Smooth muscle cell (in vitro differentiated cells): ENCODE measurements at regions not wholly inside any gene's neighbourhood (a gene's known extent, or its start where the extent isn't known, plus 50 kb on each side); places are given as distances from the start of the nearest gene placed in this dataset.

Experiments
- DNase-seq: peaks from one replicate; lab custom pipeline; 2025; ENCODE audit not compliant: unreplicated experiment; lab: John Stamatoyannopoulos, UW
- H2AFZ ChIP-seq: fragments of 200-600 bp; sonication (generic); 2 replicates; pipeline ENCODE4 v1.6.0; 2016; ENCODE audit warnings: antibody characterized with exemption, low read depth, mild to moderate bottlenecking
- H3F3A ChIP-seq: fragments of 200-600 bp; sonication (generic); 2 replicates; pipeline ENCODE4 v1.6.0; 2017; ENCODE audit warnings: antibody characterized with exemption, low read depth
- H3K27ac ChIP-seq: fragments of 200-600 bp; sonication (generic); 2 replicates; pipeline ENCODE4 v1.5.1; 2016; ENCODE audit warnings: low read depth, mild to moderate bottlenecking
- H3K27me3 ChIP-seq: fragments of 200-600 bp; sonication (generic); 2 replicates; pipeline ENCODE4 v1.6.1; 2016; ENCODE audit warnings: low read depth, mild to moderate bottlenecking
- H3K36me3 ChIP-seq: fragments of 200-600 bp; sonication (generic); 2 replicates; pipeline ENCODE4 v1.5.1; 2016; ENCODE audit warnings: low read depth
- H3K4me1 ChIP-seq: fragments of 200-600 bp; sonication (generic); 2 replicates; pipeline ENCODE4 v1.5.1; 2016; ENCODE audit warnings: low read depth
- H3K4me2 ChIP-seq: fragments of 200-600 bp; sonication (generic); 2 replicates; pipeline ENCODE4 v1.6.0; 2016; ENCODE audit warnings: mild to moderate bottlenecking
- H3K4me3 ChIP-seq: fragments of 200-600 bp; sonication (generic); 2 replicates; pipeline ENCODE4 v1.5.1; 2016; ENCODE audit warnings: mild to moderate bottlenecking
- H3K79me2 ChIP-seq: fragments of 200-600 bp; sonication (generic); 2 replicates; pipeline ENCODE4 v1.6.0; 2016; ENCODE audit warnings: low read depth, mild to moderate bottlenecking
- H3K9ac ChIP-seq: fragments of 200-600 bp; sonication (generic); 2 replicates; pipeline ENCODE4 v1.6.0; 2016; ENCODE audit warnings: low read depth
- H3K9me3 ChIP-seq: fragments of 200-600 bp; sonication (generic); replicated peaks from 2 replicates; pipeline ENCODE4 v1.5.1; 2016; ENCODE audit warnings: low read depth
- H4K20me1 ChIP-seq: fragments of 200-600 bp; sonication (generic); 2 replicates; pipeline ENCODE4 v1.6.0; 2016; ENCODE audit warnings: low read depth
- CTCF ChIP-seq: fragments of 200-600 bp; sonication (generic); IDR thresholded peaks from 2 replicates; pipeline ENCODE4 v1.5.1; 2017; ENCODE audit warnings: borderline replicate concordance, mild to moderate bottlenecking, antibody characterized with exemption; ENCODE audit not compliant: insufficient read depth, poor library complexity, severe bottlenecking
- WGBS: methylation state at CpG from one replicate; pipeline ENCODE4 v1.1.7; 2016; ENCODE audit warnings: low lambda C conversion rate; 5-methylcytosine and 5-hydroxymethylcytosine counted together

DNA sequence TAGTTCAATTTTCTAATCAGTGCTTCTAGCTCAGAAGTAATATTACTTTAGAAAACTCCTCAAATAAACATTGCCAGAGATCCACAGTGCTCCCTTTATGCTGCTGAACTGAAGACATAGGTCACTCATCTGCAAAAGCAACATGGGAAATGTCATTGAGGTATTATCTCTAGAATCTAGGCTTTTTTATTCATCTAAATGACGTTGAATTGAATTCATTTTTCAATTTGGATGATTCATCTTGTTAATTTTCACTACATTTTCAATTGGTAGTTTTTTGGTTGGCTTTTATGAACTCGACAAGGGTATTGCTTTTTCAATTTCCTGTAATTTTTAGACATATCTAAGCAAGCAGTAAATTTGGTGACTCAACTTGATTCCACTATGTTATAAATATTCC is 275.4 kb downstream of the NFKBIZ start:
- H3K4me2 ChIP-seq = no peak overlapping the region

GRCh38 chr3:102125197-102125993 is 276.1 kb downstream of the NFKBIZ start:
- H3K4me3 ChIP-seq = no peak overlapping the region
- H3K79me2 ChIP-seq = no peaks in the 10 kb centered on the region
- H3K9ac ChIP-seq = no peak overlapping the region
- no peak overlapping the region for H3K4me2 ChIP-seq
- peaks cover 4% of the 10 kb centered on the region for H3K9me3 ChIP-seq
- no peaks in the 10 kb centered on the region for H3K27me3 ChIP-seq
- no peak for TF ChIP-seq CTCF
- H2AFZ ChIP-seq = no peak overlapping the region
- peaks cover 5% of the 10 kb centered on the region for H3K36me3 ChIP-seq
- no peak for DNase-seq
- H3F3A ChIP-seq = no peaks in the 10 kb centered on the region
- peaks cover 4% of the 10 kb centered on the region for H3K4me1 ChIP-seq
- 79% methylated on average over 5 of the region's 5 CpGs for WGBS
- no peaks in the 10 kb centered on the region for H4K20me1 ChIP-seq
- no peak overlapping the region for H3K27ac ChIP-seq

More for the DNA sequence above, 275.4 kb downstream of the NFKBIZ start:
- Histone ChIP-seq H3K36me3 (peaks cover 5% of the 10 kb centered on the region), H4K20me1 (no peaks in the 10 kb centered on the region), H3F3A (no peaks in the 10 kb centered on the region), H3K27me3 (no peaks in the 10 kb centered on the region), H3K4me1 (no peaks in the 10 kb centered on the region), H3K4me3 (no peak overlapping the region), H3K9ac (no peak overlapping the region), H3K79me2 (no peaks in the 10 kb centered on the region), H3K27ac (no peak overlapping the region), H2AFZ (no peak overlapping the region), H3K9me3 (peaks cover 4% of the 10 kb centered on the region)
- WGBS = 81% methylated on average over 2 of the region's 2 CpGs
- DNase-seq = no peak
- TF ChIP-seq CTCF = no peak

DNA sequence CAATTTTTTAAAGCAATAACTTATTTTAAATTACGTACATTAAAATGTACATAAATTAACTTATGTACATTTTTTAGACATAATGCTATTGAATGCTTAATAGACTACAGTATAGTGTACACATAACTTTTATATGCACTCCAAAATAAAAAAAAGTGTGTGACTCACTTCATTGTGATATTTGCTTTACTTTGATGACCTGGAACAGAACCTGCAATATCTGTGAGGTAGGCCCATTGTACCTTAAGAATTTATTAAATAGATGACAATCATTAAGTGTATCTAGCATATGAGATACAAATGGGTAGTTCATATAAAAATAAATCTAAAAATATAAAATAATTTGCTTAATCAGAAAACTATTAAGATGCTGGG is 276.7 kb downstream of the NFKBIZ start:
- Histone ChIP-seq H3K9me3 (peaks cover 4% of the 10 kb centered on the region), H3F3A (no peaks in the 10 kb centered on the region), H3K27me3 (no peaks in the 10 kb centered on the region), H3K27ac (no peak overlapping the region), H3K4me2 (no peak overlapping the region), H2AFZ (no peak overlapping the region), H3K79me2 (no peaks in the 10 kb centered on the region), H4K20me1 (no peaks in the 10 kb centered on the region), H3K4me3 (no peak overlapping the region), H3K4me1 (peaks cover 5% of the 10 kb centered on the region), H3K9ac (no peak overlapping the region), H3K36me3 (peaks cover 5% of the 10 kb centered on the region)
- WGBS = 94% methylated on average over 1 of the region's 1 CpG
- DNase-seq = no peak
- no peak for TF ChIP-seq CTCF
